Keratinocyte (primary cell): ENCODE measurements at regions not wholly inside any gene's neighbourhood (a gene's known extent, or its start where the extent isn't known, plus 50 kb on each side); places are given as distances from the start of the nearest gene placed in this dataset.

ENCODE experiments used
- CTCF ChIP-seq, 3 experiments: IDR thresholded peaks in 1 of 3; conservative IDR thresholded peaks in 1 of 3; optimal IDR thresholded peaks in 1 of 3; 2 replicates in 2 of 3; 3 replicates in 1 of 3; pipeline versions ENCODE3 to v1.5.1; 2011; ENCODE audit warnings: low read length in 3 of 3, mild to moderate bottlenecking in 3 of 3, moderate library complexity in 2 of 3, control low read depth in 1 of 3, inconsistent platforms in 1 of 3; ENCODE audit not compliant: insufficient read depth in 2 of 3; ENCODE audit errors: extremely low read depth in 1 of 3
- EZH2 ChIP-seq: IDR thresholded peaks from one replicate; pipeline ENCODE4 v1.6.1; 2012; ENCODE audit warnings: inconsistent platforms, mild to moderate bottlenecking, low read length, moderate library complexity

GRCh38 chr9:120110520-120110919 lies 469.4 kb downstream of the CDK5RAP2 start:
- TF ChIP-seq CTCF (optimal IDR thresholded peaks at IDR 0.05 in 1 of 3, IDR thresholded peaks at IDR 0.05 in 1 of 3, conservative IDR thresholded peaks at IDR 0.05 in 1 of 3; ENCODE audit: extremely low read depth in 1 of 3, insufficient read depth in 2 of 3, low read length in 3 of 3), result no peak
- TF ChIP-seq EZH2, result no peak
